LNCaP clone FGC (cell line): ENCODE measurements at regions not wholly inside any gene's neighbourhood (a gene's known extent, or its start where the extent isn't known, plus 50 kb on each side); places are given as distances from the start of the nearest gene placed in this dataset.

Source experiments
- DNase-seq: peaks from one replicate; pipeline ENCODE4 v3.0.0-alpha.2; 2011; ENCODE audit warnings: low read depth
- H3K4me3 ChIP-seq: 2 replicates; pipeline ENCODE4 v1.5.1; 2011; ENCODE audit warnings: mild to moderate bottlenecking, low read depth, low read length, control low read depth
- CTCF ChIP-seq: IDR thresholded peaks from 2 replicates; pipeline ENCODE4 v1.5.1; 2012; ENCODE audit warnings: mild to moderate bottlenecking; ENCODE audit not compliant: control insufficient read depth, insufficient read depth; ENCODE audit errors: extremely low read depth

- DNase-seq, result no peak
- no peak for TF ChIP-seq CTCF
- no peak overlapping the region for H3K4me3 ChIP-seq
Observed at GRCh38 chr10:6915307-6915706, 335.2 kb upstream of the PRKCQ start.

GRCh38 chr10:6912929-6913328 is 332.9 kb upstream of the PRKCQ start:
- no peak for DNase-seq
- H3K4me3 ChIP-seq, result no peak overlapping the region
- TF ChIP-seq CTCF, result no peak

- TF ChIP-seq CTCF, result no peak
- H3K4me3 ChIP-seq, result no peak overlapping the region
- DNase-seq, result peak; percentile 34
Observed at GRCh38 chr10:6912424-6912823, 332.3 kb upstream of the PRKCQ start.

GRCh38 chr10:6912021-6912420 is 331.9 kb upstream of the PRKCQ start:
- TF ChIP-seq CTCF, result no peak
- H3K4me3 ChIP-seq, result no peak overlapping the region
- DNase-seq, result no peak

GRCh38 chr10:6909905-6910560 is 330.0 kb upstream of the PRKCQ start:
- H3K4me3 ChIP-seq, result no peak overlapping the region
- TF ChIP-seq CTCF, result no peak
- DNase-seq, result no peak

- H3K4me3 ChIP-seq, result no peak overlapping the region
- no peak for DNase-seq
- no peak for TF ChIP-seq CTCF
Observed at GRCh38 chr10:6907877-6908530, 327.9 kb upstream of the PRKCQ start.

- no peak for DNase-seq
- H3K4me3 ChIP-seq, result no peak overlapping the region
- no peak for TF ChIP-seq CTCF
Observed at GRCh38 chr10:6894405-6894804, 314.3 kb upstream of the PRKCQ start.
